ENCODE measurements at regions not wholly inside any gene's neighbourhood (a gene's known extent, or its start where the extent isn't known, plus 50 kb on each side); places are given as distances from the start of the nearest gene placed in this dataset.

- no peak for TF ChIP-seq CTCF (IDR thresholded peaks at IDR 0.05; ENCODE audit: insufficient read depth, low read length)
- TF ChIP-seq GABPA (IDR thresholded peaks at IDR 0.05; ENCODE audit: low read depth), result no peak
Observed at GRCh38 chr12:131378176-131378842, 332.6 kb upstream of the SFSWAP start.
